GM12891 (cell line): ENCODE measurements at regions not wholly inside any gene's neighbourhood (a gene's known extent, or its start where the extent isn't known, plus 50 kb on each side); places are given as distances from the start of the nearest gene placed in this dataset.

Experiments used
- DNase-seq: peaks from one replicate; pipeline ENCODE4 v3.0.0; 2011; ENCODE audit warnings: low spot score; ENCODE audit not compliant: insufficient read length
- FAIRE-seq: peaks from 2 replicates; lab custom pipeline; 2011; peaks lifted over from hg19 to GRCh38; lab: Jason Lieb, UNC
- PAX5 ChIP-seq: IDR thresholded peaks from 2 replicates; pipeline ENCODE4 v1.6.1; 2011; ENCODE audit warnings: low read length, moderate library complexity, mild to moderate bottlenecking; ENCODE audit not compliant: insufficient read depth, severe bottlenecking
- POLR2A ChIP-seq: IDR thresholded peaks from 2 replicates; pipeline ENCODE4 v1.6.1; 2011; ENCODE audit warnings: low read depth, low read length, control low read depth
- POLR2AphosphoS5 ChIP-seq: IDR thresholded peaks from 2 replicates; pipeline ENCODE4 v1.6.1; 2011; ENCODE audit warnings: low read depth, low read length, control low read depth
- POU2F2 ChIP-seq: IDR thresholded peaks from 2 replicates; pipeline ENCODE4 v1.6.1; 2011; ENCODE audit warnings: low read depth, mild to moderate bottlenecking, control low read depth, low read length, moderate library complexity
- SPI1 ChIP-seq: IDR thresholded peaks from 2 replicates; pipeline ENCODE4 v1.6.1; 2011; ENCODE audit warnings: low read depth, low read length, control low read depth
- TAF1 ChIP-seq: IDR thresholded peaks from 2 replicates; pipeline ENCODE4 v1.6.1; 2011; ENCODE audit warnings: low read depth, low read length, control low read depth

GRCh38 chr11:115629456-115630015, 125.3 kb upstream of the CADM1 start:
- FAIRE-seq (no peak), DNase-seq (no peak)
- TF ChIP-seq TAF1: no peak
- no peak for TF ChIP-seq POLR2AphosphoS5
- TF ChIP-seq POU2F2: no peak
- TF ChIP-seq SPI1: no peak
- no peak for TF ChIP-seq POLR2A
- no peak for TF ChIP-seq PAX5

GRCh38 chr11:115627666-115628460, 123.6 kb upstream of the CADM1 start:
- DNase-seq (no peak), FAIRE-seq (no peak)
- TF ChIP-seq TAF1 (no peak), POLR2A (no peak), SPI1 (no peak), POLR2AphosphoS5 (no peak), POU2F2 (no peak), PAX5 (no peak)

- no peak for FAIRE-seq
- TF ChIP-seq POU2F2: no peak
- no peak for TF ChIP-seq POLR2A
- TF ChIP-seq SPI1: no peak
- no peak for TF ChIP-seq PAX5
- TF ChIP-seq TAF1: no peak
- no peak for TF ChIP-seq POLR2AphosphoS5
- DNase-seq: no peak
Measured at GRCh38 chr11:115627071-115627470, 122.9 kb upstream of the CADM1 start.

- FAIRE-seq: no peak
- DNase-seq: no peak
- TF ChIP-seq POU2F2: no peak
- TF ChIP-seq PAX5: no peak
- TF ChIP-seq TAF1: no peak
- TF ChIP-seq POLR2A: no peak
- no peak for TF ChIP-seq SPI1
- TF ChIP-seq POLR2AphosphoS5: no peak
Measured at GRCh38 chr11:115626414-115626813, 122.2 kb upstream of the CADM1 start.

GRCh38 chr11:115625502-115625901, 121.3 kb upstream of the CADM1 start:
- DNase-seq (no peak), FAIRE-seq (no peak)
- TF ChIP-seq PAX5 (no peak), POLR2A (no peak), POU2F2 (no peak), TAF1 (no peak), POLR2AphosphoS5 (no peak), SPI1 (no peak)

- DNase-seq (no peak), FAIRE-seq (no peak)
- TF ChIP-seq PAX5: no peak
Measured at GRCh38 chr11:115624065-115624464, 119.8 kb upstream of the CADM1 start.

- no peak for TF ChIP-seq POLR2AphosphoS5
- no peak for TF ChIP-seq PAX5
- no peak for TF ChIP-seq SPI1
- TF ChIP-seq POU2F2: no peak
- TF ChIP-seq POLR2A: no peak
- no peak for TF ChIP-seq TAF1
- FAIRE-seq: no peak
- DNase-seq: no peak
Measured at GRCh38 chr11:115623021-115623451, 118.8 kb upstream of the CADM1 start.

GRCh38 chr11:115618428-115618827, 114.2 kb upstream of the CADM1 start:
- FAIRE-seq (no peak), DNase-seq (no peak)
- no peak for TF ChIP-seq POLR2A
- no peak for TF ChIP-seq POLR2AphosphoS5

GRCh38 chr11:115617767-115618166, 113.6 kb upstream of the CADM1 start:
- TF ChIP-seq POU2F2 (no peak), POLR2A (no peak), TAF1 (no peak), PAX5 (no peak), POLR2AphosphoS5 (no peak)
- FAIRE-seq (no peak), DNase-seq (no peak)

GRCh38 chr11:115616971-115617370, 112.8 kb upstream of the CADM1 start:
- FAIRE-seq (no peak), DNase-seq (no peak)
- no peak for TF ChIP-seq POU2F2
- no peak for TF ChIP-seq POLR2A
